OCI-LY7 (cell line): ENCODE measurements at regions not wholly inside any gene's neighbourhood (a gene's known extent, or its start where the extent isn't known, plus 50 kb on each side); places are given as distances from the start of the nearest gene placed in this dataset.

Experiments used
- CTCF ChIP-seq: fragments of 200-600 bp; sonication (generic); conservative IDR thresholded peaks from 2 replicates; pipeline ENCODE4 v1.5.1; 2014; ENCODE audit warnings: mild to moderate bottlenecking, antibody characterized with exemption, low read length, moderate library complexity, mixed read lengths
- EZH2phosphoT487 ChIP-seq: fragments of 200-600 bp; sonication (generic); IDR thresholded peaks from 2 replicates; pipeline ENCODE4 v1.6.1; 2018; ENCODE audit warnings: low read depth, borderline replicate concordance, mild to moderate bottlenecking, mixed run types, antibody characterized with exemption, low read length, moderate library complexity, mixed read lengths

- no peak for TF ChIP-seq CTCF
- TF ChIP-seq EZH2phosphoT487: no peak
Observed at GRCh38 chr2:8368463-8368862, 313.4 kb upstream of the ID2 start.
